ENCODE measurements at regions not wholly inside any gene's neighbourhood (a gene's known extent, or its start where the extent isn't known, plus 50 kb on each side); places are given as distances from the start of the nearest gene placed in this dataset.

DNA sequence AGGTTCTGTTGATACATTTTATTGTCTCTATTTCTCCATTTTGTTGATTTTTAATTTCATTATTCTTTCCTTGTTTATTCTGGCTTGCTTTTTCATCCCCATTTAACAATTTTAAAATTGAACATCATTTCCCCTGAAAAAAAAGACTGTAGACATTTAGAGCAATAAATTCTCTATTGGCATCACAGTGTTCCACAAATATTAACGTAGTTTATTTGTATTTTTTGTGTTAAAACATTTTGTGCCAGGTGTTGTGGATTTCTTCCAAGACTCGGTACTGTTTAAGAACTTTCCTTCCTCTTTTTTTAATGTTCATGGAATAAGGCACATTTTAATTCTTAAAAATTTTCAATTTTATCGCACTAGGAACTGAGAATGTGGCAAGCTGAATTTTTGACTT, 156.1 kb upstream of the NPY start:
- Histone ChIP-seq H3K4me3 (ENCODE audit: control insufficient read depth in 2 of 3, extremely low read depth in 1 of 3, insufficient read depth in 2 of 3, low read depth in 1 of 3, low read length in 3 of 3) (no peak overlapping the region), H3K9me1 (ENCODE audit: control insufficient read depth, extremely low read depth, insufficient read depth, low read length) (no peaks in the 10 kb centered on the region), H3K27ac (ENCODE audit: control insufficient read depth, insufficient read depth, low read length) (no peak overlapping the region), H3K79me2 (ENCODE audit: control insufficient read depth, insufficient read depth, low read length) (no peaks in the 10 kb centered on the region), H3K4me2 (ENCODE audit: control insufficient read depth, extremely low read depth, insufficient read depth, low read depth, low read length) (no peak overlapping the region), H3K27me3 (ENCODE audit: control insufficient read depth, extremely low read depth, insufficient read depth, low read length) (no peaks in the 10 kb centered on the region), H4K20me1 (ENCODE audit: control insufficient read depth, extremely low read depth, insufficient read depth, low read length) (no peaks in the 10 kb centered on the region), H3K9ac (ENCODE audit: control insufficient read depth, extremely low read depth, insufficient read depth, low read length) (no peak overlapping the region), H2AFZ (ENCODE audit: control insufficient read depth, low read length) (no peak overlapping the region), H3K36me3 (ENCODE audit: control insufficient read depth in 2 of 2, extremely low read depth in 1 of 2, insufficient read depth in 2 of 2, low read length in 2 of 2) (no peaks in the 10 kb centered on the region), H3K4me1 (ENCODE audit: control insufficient read depth, extremely low read depth, insufficient read depth, low read length) (no peaks in the 10 kb centered on the region), H3K9me3 (ENCODE audit: control insufficient read depth, low read depth, low read length) (no peaks in the 10 kb centered on the region)
- DNase-seq (ENCODE audit: low read depth, low spot score) (no peak), FAIRE-seq (no peak)
- TF ChIP-seq EZH2 (IDR thresholded peaks at IDR 0.05; ENCODE audit: low read length), result no peak
- TF ChIP-seq CTCF (optimal IDR thresholded peaks at IDR 0.05 in 1 of 3, IDR thresholded peaks at IDR 0.05 in 1 of 3, conservative IDR thresholded peaks at IDR 0.05 in 1 of 3; ENCODE audit: extremely low read depth in 1 of 3, insufficient read depth in 2 of 3, low read length in 3 of 3), result no peak
- dilution Hi-C loops (cut with MboI; ENCODE audit: extremely low pct_ligation_motif_present, low sequenced_read_pairs), result no loop called here

DNA sequence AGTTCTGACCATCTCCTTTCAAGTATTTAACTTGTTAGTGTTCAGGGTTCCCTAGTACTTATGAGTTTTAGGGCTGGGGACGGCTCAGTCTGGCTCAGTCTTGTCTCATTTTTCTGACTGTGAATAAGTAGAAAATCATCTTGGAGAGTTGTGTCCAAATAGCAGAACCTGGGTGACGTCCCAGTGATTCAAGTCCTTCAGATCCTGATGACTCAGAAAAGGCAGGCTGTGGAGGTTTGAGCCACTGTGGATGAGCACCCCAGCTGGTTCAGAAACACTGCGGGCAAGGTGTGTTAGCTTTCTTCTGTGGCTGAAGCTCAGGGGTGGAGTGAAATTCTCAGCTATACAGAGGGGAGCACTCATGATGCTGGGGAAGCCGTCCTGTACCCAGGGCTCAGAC, 154.4 kb upstream of the NPY start:
- Histone ChIP-seq H3K79me2 (ENCODE audit: control insufficient read depth, insufficient read depth, low read length) (no peaks in the 10 kb centered on the region), H3K9me1 (ENCODE audit: control insufficient read depth, extremely low read depth, insufficient read depth, low read length) (no peaks in the 10 kb centered on the region), H3K9ac (ENCODE audit: control insufficient read depth, extremely low read depth, insufficient read depth, low read length) (no peak overlapping the region), H3K4me1 (ENCODE audit: control insufficient read depth, extremely low read depth, insufficient read depth, low read length) (no peaks in the 10 kb centered on the region), H3K4me3 (ENCODE audit: control insufficient read depth in 2 of 3, extremely low read depth in 1 of 3, insufficient read depth in 2 of 3, low read depth in 1 of 3, low read length in 3 of 3) (no peak overlapping the region), H3K36me3 (ENCODE audit: control insufficient read depth in 2 of 2, extremely low read depth in 1 of 2, insufficient read depth in 2 of 2, low read length in 2 of 2) (no peaks in the 10 kb centered on the region), H4K20me1 (ENCODE audit: control insufficient read depth, extremely low read depth, insufficient read depth, low read length) (no peaks in the 10 kb centered on the region), H3K9me3 (ENCODE audit: control insufficient read depth, low read depth, low read length) (no peaks in the 10 kb centered on the region), H3K27ac (ENCODE audit: control insufficient read depth, insufficient read depth, low read length) (no peak overlapping the region), H3K4me2 (ENCODE audit: control insufficient read depth, extremely low read depth, insufficient read depth, low read depth, low read length) (no peak overlapping the region), H3K27me3 (ENCODE audit: control insufficient read depth, extremely low read depth, insufficient read depth, low read length) (no peaks in the 10 kb centered on the region), H2AFZ (ENCODE audit: control insufficient read depth, low read length) (no peak overlapping the region)
- dilution Hi-C loops (cut with MboI; ENCODE audit: extremely low pct_ligation_motif_present, low sequenced_read_pairs), result no loop called here
- DNase-seq (ENCODE audit: low read depth, low spot score), result no peak
- no peak for TF ChIP-seq EZH2 (IDR thresholded peaks at IDR 0.05; ENCODE audit: low read length)
- TF ChIP-seq CTCF (optimal IDR thresholded peaks at IDR 0.05 in 1 of 3, IDR thresholded peaks at IDR 0.05 in 1 of 3, conservative IDR thresholded peaks at IDR 0.05 in 1 of 3; ENCODE audit: extremely low read depth in 1 of 3, insufficient read depth in 2 of 3, low read length in 3 of 3), result no peak
- FAIRE-seq, result no peak
